ENCODE measurements at regions not wholly inside any gene's neighbourhood (a gene's known extent, or its start where the extent isn't known, plus 50 kb on each side); places are given as distances from the start of the nearest gene placed in this dataset.

DNA sequence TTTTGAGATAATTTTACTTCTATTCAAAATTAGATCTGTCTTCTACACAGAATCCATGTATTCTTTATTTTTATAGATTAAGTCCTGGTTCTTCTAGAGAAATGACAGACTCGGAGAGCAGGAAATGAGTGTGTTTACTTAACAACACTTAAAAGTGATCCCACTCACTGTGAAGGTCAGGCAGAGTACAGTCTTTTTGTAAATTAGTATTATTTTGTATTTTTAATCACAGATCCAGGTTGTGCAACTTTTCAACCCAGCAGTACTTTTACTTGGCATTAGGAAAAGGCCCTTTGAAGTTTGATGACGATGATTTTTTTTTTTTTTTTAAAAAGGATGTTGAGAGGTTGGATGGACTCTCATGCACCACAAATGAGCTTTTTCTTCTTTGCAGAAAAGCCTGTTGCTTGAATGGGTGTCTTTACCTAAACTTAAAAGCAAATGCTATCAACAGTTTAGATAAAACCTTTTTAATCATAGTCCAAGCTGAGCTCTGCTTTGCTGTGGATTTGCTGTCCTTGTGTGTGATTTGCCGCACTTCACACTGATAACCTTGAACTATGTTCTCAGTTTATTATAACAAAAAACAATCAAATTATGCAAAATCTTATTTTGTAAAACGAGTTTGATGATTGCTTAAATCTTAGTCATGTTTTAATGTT, 114.1 kb downstream of the MXRA5 start (continued):
- TF ChIP-seq, protein P1, sequence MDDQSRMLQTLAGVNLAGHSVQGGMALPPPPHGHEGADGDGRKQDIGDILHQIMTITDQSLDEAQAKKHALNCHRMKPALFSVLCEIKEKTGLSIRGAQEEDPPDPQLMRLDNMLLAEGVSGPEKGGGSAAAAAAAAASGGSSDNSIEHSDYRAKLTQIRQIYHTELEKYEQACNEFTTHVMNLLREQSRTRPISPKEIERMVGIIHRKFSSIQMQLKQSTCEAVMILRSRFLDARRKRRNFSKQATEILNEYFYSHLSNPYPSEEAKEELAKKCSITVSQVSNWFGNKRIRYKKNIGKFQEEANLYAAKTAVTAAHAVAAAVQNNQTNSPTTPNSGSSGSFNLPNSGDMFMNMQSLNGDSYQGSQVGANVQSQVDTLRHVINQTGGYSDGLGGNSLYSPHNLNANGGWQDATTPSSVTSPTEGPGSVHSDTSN (IDR thresholded peaks at IDR 0.05): no peak
- TF ChIP-seq NFE2L2 (conservative IDR thresholded peaks at IDR 0.05; ENCODE audit: low read length) (no peak), ZC3H11A (IDR thresholded peaks at IDR 0.05) (no peak)
- TF ChIP-seq, protein P2, sequence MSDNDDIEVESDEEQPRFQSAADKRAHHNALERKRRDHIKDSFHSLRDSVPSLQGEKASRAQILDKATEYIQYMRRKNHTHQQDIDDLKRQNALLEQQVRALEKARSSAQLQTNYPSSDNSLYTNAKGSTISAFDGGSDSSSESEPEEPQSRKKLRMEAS (IDR thresholded peaks at IDR 0.05): no peak
- TF ChIP-seq, protein P3, sequence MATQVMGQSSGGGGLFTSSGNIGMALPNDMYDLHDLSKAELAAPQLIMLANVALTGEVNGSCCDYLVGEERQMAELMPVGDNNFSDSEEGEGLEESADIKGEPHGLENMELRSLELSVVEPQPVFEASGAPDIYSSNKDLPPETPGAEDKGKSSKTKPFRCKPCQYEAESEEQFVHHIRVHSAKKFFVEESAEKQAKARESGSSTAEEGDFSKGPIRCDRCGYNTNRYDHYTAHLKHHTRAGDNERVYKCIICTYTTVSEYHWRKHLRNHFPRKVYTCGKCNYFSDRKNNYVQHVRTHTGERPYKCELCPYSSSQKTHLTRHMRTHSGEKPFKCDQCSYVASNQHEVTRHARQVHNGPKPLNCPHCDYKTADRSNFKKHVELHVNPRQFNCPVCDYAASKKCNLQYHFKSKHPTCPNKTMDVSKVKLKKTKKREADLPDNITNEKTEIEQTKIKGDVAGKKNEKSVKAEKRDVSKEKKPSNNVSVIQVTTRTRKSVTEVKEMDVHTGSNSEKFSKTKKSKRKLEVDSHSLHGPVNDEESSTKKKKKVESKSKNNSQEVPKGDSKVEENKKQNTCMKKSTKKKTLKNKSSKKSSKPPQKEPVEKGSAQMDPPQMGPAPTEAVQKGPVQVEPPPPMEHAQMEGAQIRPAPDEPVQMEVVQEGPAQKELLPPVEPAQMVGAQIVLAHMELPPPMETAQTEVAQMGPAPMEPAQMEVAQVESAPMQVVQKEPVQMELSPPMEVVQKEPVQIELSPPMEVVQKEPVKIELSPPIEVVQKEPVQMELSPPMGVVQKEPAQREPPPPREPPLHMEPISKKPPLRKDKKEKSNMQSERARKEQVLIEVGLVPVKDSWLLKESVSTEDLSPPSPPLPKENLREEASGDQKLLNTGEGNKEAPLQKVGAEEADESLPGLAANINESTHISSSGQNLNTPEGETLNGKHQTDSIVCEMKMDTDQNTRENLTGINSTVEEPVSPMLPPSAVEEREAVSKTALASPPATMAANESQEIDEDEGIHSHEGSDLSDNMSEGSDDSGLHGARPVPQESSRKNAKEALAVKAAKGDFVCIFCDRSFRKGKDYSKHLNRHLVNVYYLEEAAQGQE (IDR thresholded peaks at IDR 0.05): no peak

DNA sequence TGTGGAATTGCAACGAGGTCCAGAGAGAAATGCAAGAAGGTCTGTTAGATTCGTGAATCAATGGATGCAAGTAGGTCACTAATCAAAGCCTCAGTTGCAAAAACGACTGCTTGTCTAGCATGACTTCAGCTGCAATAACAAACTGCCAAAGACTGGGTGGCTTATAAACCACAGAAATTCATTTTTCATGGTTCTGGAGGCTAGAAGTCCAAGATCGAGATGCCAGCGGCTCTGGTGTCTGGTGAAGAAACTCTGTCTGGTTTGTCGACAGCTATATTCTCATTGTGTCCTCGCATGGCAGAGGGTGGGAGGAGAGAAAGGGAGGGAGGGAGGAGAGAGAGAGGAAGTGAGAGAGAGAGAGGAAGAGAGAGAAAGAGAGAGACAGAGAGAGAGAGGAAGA, 114.7 kb downstream of the MXRA5 start:
- H3K9me3 ChIP-seq: no peaks in the 10 kb centered on the region
- no peak overlapping the region for H3K4me2 ChIP-seq
- ATAC-seq: no peak
- POLR2A ChIA-PET: no interaction called here
- H3K4me3 ChIP-seq: no peak overlapping the region
- TF ChIP-seq HEYL (CRISPR knock-in tag; IDR thresholded peaks at IDR 0.05) (no peak), CBX2 (IDR thresholded peaks at IDR 0.05; ENCODE audit: borderline replicate concordance, low read depth) (no peak), RFX5 (IDR thresholded peaks at IDR 0.05) (no peak), NR3C1 (IDR thresholded peaks at IDR 0.05) (no peak), ZNF302 (CRISPR knock-in tag; IDR thresholded peaks at IDR 0.05) (no peak), POLR2A (IDR thresholded peaks at IDR 0.05; ENCODE audit: low read length) (no peak), RARB (CRISPR knock-in tag; IDR thresholded peaks at IDR 0.05) (no peak), MAFK (IDR thresholded peaks at IDR 0.05; ENCODE audit: partially characterized antibody) (no peak), TFCP2L1 (CRISPR knock-in tag; IDR thresholded peaks at IDR 0.05) (no peak), MYC (IDR thresholded peaks at IDR 0.05; ENCODE audit: borderline replicate concordance, low read length) (no peak), NFE2L2 (conservative IDR thresholded peaks at IDR 0.05; ENCODE audit: low read length) (no peak), PHF8 (IDR thresholded peaks at IDR 0.05; ENCODE audit: borderline replicate concordance, low read depth) (no peak), RCOR1 (IDR thresholded peaks at IDR 0.05; ENCODE audit: low read depth, low read length) (no peak), KDM1A (IDR thresholded peaks at IDR 0.05; ENCODE audit: low read depth) (no peak), FOSB (CRISPR knock-in tag; IDR thresholded peaks at IDR 0.05) (no peak)
- TF ChIP-seq, protein P2 (IDR thresholded peaks at IDR 0.05): no peak
- TF ChIP-seq, protein P4, sequence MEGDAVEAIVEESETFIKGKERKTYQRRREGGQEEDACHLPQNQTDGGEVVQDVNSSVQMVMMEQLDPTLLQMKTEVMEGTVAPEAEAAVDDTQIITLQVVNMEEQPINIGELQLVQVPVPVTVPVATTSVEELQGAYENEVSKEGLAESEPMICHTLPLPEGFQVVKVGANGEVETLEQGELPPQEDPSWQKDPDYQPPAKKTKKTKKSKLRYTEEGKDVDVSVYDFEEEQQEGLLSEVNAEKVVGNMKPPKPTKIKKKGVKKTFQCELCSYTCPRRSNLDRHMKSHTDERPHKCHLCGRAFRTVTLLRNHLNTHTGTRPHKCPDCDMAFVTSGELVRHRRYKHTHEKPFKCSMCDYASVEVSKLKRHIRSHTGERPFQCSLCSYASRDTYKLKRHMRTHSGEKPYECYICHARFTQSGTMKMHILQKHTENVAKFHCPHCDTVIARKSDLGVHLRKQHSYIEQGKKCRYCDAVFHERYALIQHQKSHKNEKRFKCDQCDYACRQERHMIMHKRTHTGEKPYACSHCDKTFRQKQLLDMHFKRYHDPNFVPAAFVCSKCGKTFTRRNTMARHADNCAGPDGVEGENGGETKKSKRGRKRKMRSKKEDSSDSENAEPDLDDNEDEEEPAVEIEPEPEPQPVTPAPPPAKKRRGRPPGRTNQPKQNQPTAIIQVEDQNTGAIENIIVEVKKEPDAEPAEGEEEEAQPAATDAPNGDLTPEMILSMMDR (IDR thresholded peaks at IDR 0.05): no peak
- TF ChIP-seq, protein P3 (IDR thresholded peaks at IDR 0.05): no peak
- TF ChIP-seq, protein P1 (IDR thresholded peaks at IDR 0.05): no peak
- TF ChIP-seq, protein P5, sequence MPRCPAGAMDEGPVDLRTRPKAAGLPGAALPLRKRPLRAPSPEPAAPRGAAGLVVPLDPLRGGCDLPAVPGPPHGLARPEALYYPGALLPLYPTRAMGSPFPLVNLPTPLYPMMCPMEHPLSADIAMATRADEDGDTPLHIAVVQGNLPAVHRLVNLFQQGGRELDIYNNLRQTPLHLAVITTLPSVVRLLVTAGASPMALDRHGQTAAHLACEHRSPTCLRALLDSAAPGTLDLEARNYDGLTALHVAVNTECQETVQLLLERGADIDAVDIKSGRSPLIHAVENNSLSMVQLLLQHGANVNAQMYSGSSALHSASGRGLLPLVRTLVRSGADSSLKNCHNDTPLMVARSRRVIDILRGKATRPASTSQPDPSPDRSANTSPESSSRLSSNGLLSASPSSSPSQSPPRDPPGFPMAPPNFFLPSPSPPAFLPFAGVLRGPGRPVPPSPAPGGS (IDR thresholded peaks at IDR 0.05): no peak
- CTCF ChIA-PET: no interaction called here
- no peak for FAIRE-seq
- 36% methylated on average over 5 of the region's 7 CpGs for WGBS (ENCODE audit: missing lambda C conversion rate)
- DNase-seq (ENCODE audit: low read depth in 1 of 2, low spot score in 1 of 2): no peak
- H3K27ac ChIP-seq: no peak overlapping the region
- no peaks in the 10 kb centered on the region for H3K4me1 ChIP-seq

All from A549 (cell line).